ENCODE measurements at regions not wholly inside any gene's neighbourhood (a gene's known extent, or its start where the extent isn't known, plus 50 kb on each side); places are given as distances from the start of the nearest gene placed in this dataset.

- peaks cover 4% of the 10 kb centered on the region for H3K27me3 Mint-ChIP-seq
- no peak overlapping the region for H3K4me3 Mint-ChIP-seq
- Histone ChIP-seq H2AFZ (ENCODE audit: insufficient read depth, low read depth, low read length, poor library complexity, severe bottlenecking) (no peak overlapping the region), H3K4me3 (ENCODE audit: control extremely low read depth in 1 of 5, extremely low read depth in 1 of 5, insufficient read depth in 1 of 5, low read depth in 2 of 5, low read length in 4 of 5) (no peak overlapping the region), H3K27me3 (replicated peaks in 1 of 4; ENCODE audit: control extremely low read depth in 1 of 4, control insufficient read depth in 3 of 4, insufficient read depth in 4 of 4, low read length in 3 of 4) (no peaks in the 10 kb centered on the region), H3K27ac (ENCODE audit: low read length in 2 of 2) (no peak overlapping the region), H3K79me2 (ENCODE audit: control insufficient read depth, insufficient read depth, low read length) (no peaks in the 10 kb centered on the region), H4K20me1 (ENCODE audit: control insufficient read depth, insufficient read depth, low read length, poor library complexity, severe bottlenecking) (no peaks in the 10 kb centered on the region), H3K36me3 (replicated peaks in 1 of 2; ENCODE audit: control extremely low read depth in 1 of 2, control insufficient read depth in 1 of 2, extremely low read depth in 1 of 2, insufficient read depth in 2 of 2, low read length in 1 of 2) (no peaks in the 10 kb centered on the region), H3K9me3 (ENCODE audit: control extremely low read depth in 1 of 3, control insufficient read depth in 2 of 3, insufficient read depth in 1 of 3, low read length in 2 of 3) (peaks cover 0 to 2% (median 0%) of the 10 kb centered on the region in 3 donors), H3K9ac (ENCODE audit: low read length) (no peak overlapping the region), H3K4me1 (ENCODE audit: control insufficient read depth in 2 of 2, insufficient read depth in 2 of 2, low read length in 2 of 2) (no peaks in the 10 kb centered on the region), H3K4me2 (replicated peaks; ENCODE audit: low read depth, low read length, poor library complexity, severe bottlenecking) (no peak overlapping the region)
- intact Hi-C loops (cut with micrococcal nuclease), result no loop called here
- no peaks in the 10 kb centered on the region for H3K4me1 Mint-ChIP-seq
- ChIA-PET POLR2A (no interaction called here), CTCF (no interaction called here)
- TF ChIP-seq CTCF (IDR thresholded peaks at IDR 0.05), result no peak
- no peak for TF ChIP-seq EZH2 (IDR thresholded peaks at IDR 0.05; ENCODE audit: borderline replicate concordance, insufficient read depth, low read depth, low read length, poor library complexity, severe bottlenecking)
- H3K9me3 Mint-ChIP-seq (ENCODE audit: insufficient read depth), result no peaks in the 10 kb centered on the region
- no peak for ATAC-seq (ENCODE audit: low read depth)
- 93% methylated on average over 7 of the region's 8 CpGs for WGBS (ENCODE audit: insufficient coverage)
- no peak for DNase-seq
- no peak overlapping the region for H3K27ac Mint-ChIP-seq
Observed at GRCh38 chr16:55047903-55048497, 117.3 kb downstream of the IRX5 start.

- H2AFZ ChIP-seq (ENCODE audit: insufficient read depth, low read depth, low read length, poor library complexity, severe bottlenecking), result no peak overlapping the region
- H3K27me3 ChIP-seq (replicated peaks in 1 of 4; ENCODE audit: control extremely low read depth in 1 of 4, control insufficient read depth in 3 of 4, insufficient read depth in 4 of 4, low read length in 3 of 4), result no peaks in the 10 kb centered on the region
- Mint-ChIP-seq H3K9me3 (ENCODE audit: insufficient read depth) (no peaks in the 10 kb centered on the region), H3K4me3 (no peak overlapping the region), H3K27me3 (peaks cover 9% of the 10 kb centered on the region), H3K27ac (no peak overlapping the region), H3K4me1 (no peaks in the 10 kb centered on the region)
- H3K36me3 ChIP-seq (replicated peaks in 1 of 2; ENCODE audit: control extremely low read depth in 1 of 2, control insufficient read depth in 1 of 2, extremely low read depth in 1 of 2, insufficient read depth in 2 of 2, low read length in 1 of 2), result no peaks in the 10 kb centered on the region
- H3K4me1 ChIP-seq (ENCODE audit: control insufficient read depth in 2 of 2, insufficient read depth in 2 of 2, low read length in 2 of 2), result no peaks in the 10 kb centered on the region
- H3K27ac ChIP-seq (ENCODE audit: low read length in 2 of 2), result no peak overlapping the region
- no peak overlapping the region for H3K4me3 ChIP-seq (ENCODE audit: control extremely low read depth in 1 of 5, extremely low read depth in 1 of 5, insufficient read depth in 1 of 5, low read depth in 2 of 5, low read length in 4 of 5)
- H3K9ac ChIP-seq (ENCODE audit: low read length), result no peak overlapping the region
- WGBS (ENCODE audit: insufficient coverage), result 96% methylated on average over 4 of the region's 5 CpGs
- H3K4me2 ChIP-seq (replicated peaks; ENCODE audit: low read depth, low read length, poor library complexity, severe bottlenecking), result no peak overlapping the region
- ChIA-PET CTCF (no interaction called here), POLR2A (no interaction called here)
- ATAC-seq (ENCODE audit: low read depth) (no peak), DNase-seq (no peak)
- no peaks in the 10 kb centered on the region for H4K20me1 ChIP-seq (ENCODE audit: control insufficient read depth, insufficient read depth, low read length, poor library complexity, severe bottlenecking)
- TF ChIP-seq CTCF (IDR thresholded peaks at IDR 0.05), result no peak
- TF ChIP-seq EZH2 (IDR thresholded peaks at IDR 0.05; ENCODE audit: borderline replicate concordance, insufficient read depth, low read depth, low read length, poor library complexity, severe bottlenecking), result no peak
- no peaks in the 10 kb centered on the region for H3K79me2 ChIP-seq (ENCODE audit: control insufficient read depth, insufficient read depth, low read length)
- intact Hi-C loops (cut with micrococcal nuclease), result no loop called here
- H3K9me3 ChIP-seq (ENCODE audit: control extremely low read depth in 1 of 3, control insufficient read depth in 2 of 3, insufficient read depth in 1 of 3, low read length in 2 of 3), result no peaks in the 10 kb centered on the region
Observed at GRCh38 chr16:55048745-55049144, 118.1 kb downstream of the IRX5 start.
